H9 (cell line): ENCODE measurements at regions not wholly inside any gene's neighbourhood (a gene's known extent, or its start where the extent isn't known, plus 50 kb on each side); places are given as distances from the start of the nearest gene placed in this dataset.

ENCODE experiments used
- DNase-seq: peaks from one replicate; pipeline ENCODE4 v3.0.0-alpha.2; 2017
- H2AFZ ChIP-seq: one replicate; pipeline ENCODE4 v1.6.1; 2013; ENCODE audit warnings: mild to moderate bottlenecking, low read length, control low read depth, moderate library complexity
- H2AK5ac ChIP-seq: 2 replicates; pipeline ENCODE4 v1.6.1; 2013; ENCODE audit warnings: low read length, control low read depth, mixed read lengths; ENCODE audit not compliant: insufficient read length
- H2BK120ac ChIP-seq: one replicate; pipeline ENCODE4 v1.6.1; 2013; ENCODE audit warnings: low read depth, mild to moderate bottlenecking, low read length, control low read depth, inconsistent platforms; ENCODE audit not compliant: poor library complexity, severe bottlenecking
- H2BK12ac ChIP-seq: 2 replicates; pipeline ENCODE4 v1.6.1; 2013; ENCODE audit warnings: low read length, control low read depth, mixed read lengths, low read depth; ENCODE audit not compliant: insufficient read length
- H2BK15ac ChIP-seq: 2 replicates; pipeline ENCODE4 v1.6.1; 2013; ENCODE audit warnings: low read depth, low read length, control low read depth
- H2BK20ac ChIP-seq: one replicate; pipeline ENCODE4 v1.6.1; 2013; ENCODE audit warnings: low read depth, mild to moderate bottlenecking, low read length, control low read depth, inconsistent platforms; ENCODE audit not compliant: poor library complexity, severe bottlenecking
- H2BK5ac ChIP-seq: 2 replicates; pipeline ENCODE4 v1.6.1; 2013; ENCODE audit warnings: low read length, control low read depth, mixed read lengths; ENCODE audit not compliant: insufficient read length
- H3K14ac ChIP-seq: 2 replicates; pipeline ENCODE4 v1.6.1; 2013; ENCODE audit warnings: low read length, control low read depth; ENCODE audit not compliant: insufficient read depth
- H3K18ac ChIP-seq: 2 replicates; pipeline ENCODE4 v1.6.1; 2013; ENCODE audit warnings: low read depth, mild to moderate bottlenecking, mixed read lengths, low read length, control low read depth; ENCODE audit not compliant: insufficient read length
- H3K23ac ChIP-seq: 2 replicates; pipeline ENCODE4 v1.6.1; 2013; ENCODE audit warnings: low read length, control low read depth, mixed read lengths, low read depth; ENCODE audit not compliant: insufficient read length
- H3K23me2 ChIP-seq: 2 replicates; pipeline ENCODE4 v1.6.1; 2013; ENCODE audit warnings: low read depth, mild to moderate bottlenecking, mixed read lengths, low read length, control low read depth; ENCODE audit not compliant: insufficient read length, poor library complexity, severe bottlenecking
- H3K27ac ChIP-seq: 2 replicates; pipeline ENCODE4 v1.5.1; 2013; ENCODE audit warnings: low read length, control low read depth, mixed read lengths, low read depth; ENCODE audit not compliant: insufficient read length
- H3K27me3 ChIP-seq: 2 replicates; pipeline ENCODE4 v1.6.1; 2013; ENCODE audit warnings: low read length, control low read depth, inconsistent platforms; ENCODE audit not compliant: insufficient read depth
- H3K4ac ChIP-seq: 2 replicates; pipeline ENCODE4 v1.6.1; 2013; ENCODE audit warnings: low read depth, mild to moderate bottlenecking, control low read depth, inconsistent platforms, low read length, moderate library complexity
- H3K4me1 ChIP-seq: 2 replicates; pipeline ENCODE4 v1.6.1; 2013; ENCODE audit warnings: low read length, control low read depth, inconsistent platforms; ENCODE audit not compliant: insufficient read depth
- H3K4me2 ChIP-seq: 2 replicates; pipeline ENCODE4 v1.6.1; 2013; ENCODE audit warnings: low read length, control low read depth, mixed read lengths; ENCODE audit not compliant: insufficient read length, insufficient read depth
- H3K56ac ChIP-seq: 2 replicates; pipeline ENCODE4 v1.6.1; 2013; ENCODE audit warnings: low read depth, mild to moderate bottlenecking, mixed read lengths, low read length, control low read depth; ENCODE audit not compliant: insufficient read length
- H3K79me1 ChIP-seq: 2 replicates; pipeline ENCODE4 v1.6.1; 2013; ENCODE audit warnings: low read depth, mild to moderate bottlenecking, moderate library complexity, low read length, control low read depth, inconsistent platforms; ENCODE audit not compliant: insufficient read depth, poor library complexity, severe bottlenecking
- H3K79me2 ChIP-seq: 2 replicates; pipeline ENCODE4 v1.6.1; 2013; ENCODE audit warnings: low read length, control low read depth, inconsistent platforms; ENCODE audit not compliant: insufficient read depth
- H3K9ac ChIP-seq: 2 replicates; pipeline ENCODE4 v1.6.1; 2013; ENCODE audit warnings: low read length, control low read depth, mixed read lengths; ENCODE audit not compliant: insufficient read length; ENCODE audit errors: extremely low read depth
- H3K9me3 ChIP-seq: one replicate; pipeline ENCODE4 v1.6.1; 2013; ENCODE audit warnings: low read depth, low read length, inconsistent platforms; ENCODE audit not compliant: control insufficient read depth
- H3T11ph ChIP-seq: one replicate; pipeline ENCODE4 v1.6.1; 2013; ENCODE audit warnings: mild to moderate bottlenecking, low read length, control low read depth, inconsistent platforms
- H4K20me1 ChIP-seq: one replicate; pipeline ENCODE4 v1.6.1; 2013; ENCODE audit not compliant: control insufficient read depth, insufficient read length, insufficient read depth
- H4K5ac ChIP-seq: 2 replicates; pipeline ENCODE4 v1.6.1; 2013; ENCODE audit warnings: low read depth, mild to moderate bottlenecking, mixed read lengths, low read length, control low read depth; ENCODE audit not compliant: insufficient read length
- H4K8ac ChIP-seq: replicated peaks from 2 replicates; pipeline ENCODE4 v1.6.1; 2013; ENCODE audit warnings: low read length, control low read depth, mixed read lengths, low read depth; ENCODE audit not compliant: insufficient read length
- H4K91ac ChIP-seq: 2 replicates; pipeline ENCODE4 v1.6.1; 2013; ENCODE audit warnings: low read depth, mild to moderate bottlenecking, moderate library complexity, mixed read lengths, low read length, control low read depth; ENCODE audit not compliant: insufficient read length
- H3K27ac Mint-ChIP-seq, 3 experiments: 2 replicates in 2 of 3; 3 replicates in 1 of 3; pipeline ENCODE4 v1.8.0; 2020 to 2021; ENCODE audit warnings: mixed read lengths in 3 of 3, mild to moderate bottlenecking in 1 of 3, moderate library complexity in 1 of 3
- H3K27me3 Mint-ChIP-seq: 2 replicates; pipeline ENCODE4 v1.8.0; 2021; ENCODE audit warnings: low read depth, mild to moderate bottlenecking, moderate library complexity, mixed read lengths
- H3K36me3 Mint-ChIP-seq, 3 experiments: 2 replicates in 2 of 3; 3 replicates in 1 of 3; pipeline ENCODE4 v1.8.0; 2020 to 2021; ENCODE audit warnings: low read depth in 3 of 3, mixed read lengths in 3 of 3; ENCODE audit not compliant: insufficient read depth in 1 of 3
- H3K4me1 Mint-ChIP-seq, 2 experiments: 2 replicates each; pipeline ENCODE4 v1.8.0; 2020; ENCODE audit warnings: mixed read lengths in 2 of 2
- H3K4me3 Mint-ChIP-seq, 2 experiments: 2 replicates in 1 of 2; 3 replicates in 1 of 2; pipeline ENCODE4 v1.8.0; 2020 to 2021; ENCODE audit warnings: mild to moderate bottlenecking in 2 of 2, mixed read lengths in 2 of 2, moderate library complexity in 1 of 2
- H3K9me3 Mint-ChIP-seq, 2 experiments: 2 replicates in 1 of 2; 3 replicates in 1 of 2; pipeline ENCODE4 v1.8.0; 2020; ENCODE audit warnings: mild to moderate bottlenecking in 2 of 2, mixed read lengths in 2 of 2, moderate library complexity in 1 of 2
- CTCF ChIP-seq: fragments of 200-600 bp; sonication (generic); conservative IDR thresholded peaks from 3 replicates; pipeline ENCODE4 v1.8.0; 2021; ENCODE audit warnings: antibody characterized with exemption, mild to moderate bottlenecking
- WGBS: extraction: QIAGEN DNeasy Blood & Tissue Kit; methylation state at CpG from one replicate; pipeline ENCODE4 v1.1.7; 2013; ENCODE audit warnings: missing lambda C conversion rate, low lambda C conversion rate, mixed read lengths; ENCODE audit not compliant: insufficient read length; ENCODE audit errors: extremely low coverage; 5-methylcytosine and 5-hydroxymethylcytosine counted together

- H3K79me2 ChIP-seq: no peaks in the 10 kb centered on the region
- H2BK12ac ChIP-seq: no peak overlapping the region
- no peak overlapping the region for H4K8ac ChIP-seq
- H2BK5ac ChIP-seq: no peak overlapping the region
- H2BK20ac ChIP-seq: peak overlapping the region; percentile 60
- no peaks in the 10 kb centered on the region for H4K20me1 ChIP-seq
- no peak overlapping the region for H3K18ac ChIP-seq
- no peak for DNase-seq
- H3K27ac Mint-ChIP-seq: no peak overlapping the region
- H2BK15ac ChIP-seq: no peak overlapping the region
- no peaks in the 10 kb centered on the region for H3K4me1 ChIP-seq
- H3K4me2 ChIP-seq: no peak overlapping the region
- H3K4me3 Mint-ChIP-seq: no peak overlapping the region
- H3K23ac ChIP-seq: no peak overlapping the region
- H3K27me3 Mint-ChIP-seq: peaks cover 1% of the 10 kb centered on the region; the same call in 1 of the 2 replicates
- TF ChIP-seq CTCF: no peak
- no peak overlapping the region for H2AFZ ChIP-seq
- H3K9me3 Mint-ChIP-seq: peaks cover 4 to 5% of the 10 kb centered on the region in 2 experiments; a peak in 3 of 5 replicates
- no peaks in the 10 kb centered on the region for H3K79me1 ChIP-seq
- no peak overlapping the region for H2BK120ac ChIP-seq
- H4K91ac ChIP-seq: no peak overlapping the region
- H3K23me2 ChIP-seq: no peaks in the 10 kb centered on the region
- H4K5ac ChIP-seq: no peak overlapping the region
- no peak overlapping the region for H3T11ph ChIP-seq
- H3K4ac ChIP-seq: no peak overlapping the region
- no peak overlapping the region for H3K27ac ChIP-seq
- H3K36me3 Mint-ChIP-seq: peaks cover 0 to 6% (median 0%) of the 10 kb centered on the region in 3 experiments; a peak in 2 of 7 replicates
- H3K9me3 ChIP-seq: no peaks in the 10 kb centered on the region
- no CpG with 5 or more reads among the region's 9 CpGs for WGBS
- H3K9ac ChIP-seq: no peak overlapping the region
- peaks cover 0 to 5% of the 10 kb centered on the region in 2 experiments; a peak in 1 of 4 replicates for H3K4me1 Mint-ChIP-seq
- no peak overlapping the region for H2AK5ac ChIP-seq
- no peak overlapping the region for H3K14ac ChIP-seq
- H3K56ac ChIP-seq: no peak overlapping the region
- H3K27me3 ChIP-seq: no peaks in the 10 kb centered on the region
These were observed 53.4 kb downstream of the RPLP1 start for GRCh38 chr15:69505956-69506556.
